GM12878 (cell line): ENCODE measurements at regions not wholly inside any gene's neighbourhood (a gene's known extent, or its start where the extent isn't known, plus 50 kb on each side); places are given as distances from the start of the nearest gene placed in this dataset.

Experiments
- ATAC-seq: fragments of 200-7000 bp; cut with Tn5 transposase; 3 replicates; pipeline ENCODE4 v1.9.1; 2020; ENCODE audit warnings: mild to moderate bottlenecking, moderate library complexity
- BruUV-seq: library from RNA; stranded (reverse); fragments of 400-500 nt; replicated peaks from 2 replicates; lab custom pipeline; 2021; lab: Mats Ljungman, UMichigan
- CTCF ChIA-PET: fragments of 300-600 bp; sonication (Branson Sonifier 250); formaldehyde crosslinking; extraction: SDS; loops from one replicate; lab custom pipeline; 2021; ENCODE audit warnings: inconsistent platforms; lab: Yijun Ruan, JAX
- POLR2A ChIA-PET: fragments of 350-600 bp; formaldehyde crosslinking; extraction: SDS; loops from one replicate; lab custom pipeline; 2021; ENCODE audit warnings: inconsistent platforms; lab: Charles Lee
- RAD21 ChIA-PET: fragments of 300-600 bp; sonication (Branson Sonifier 250); formaldehyde crosslinking; loops from one replicate; lab custom pipeline; 2023; ENCODE audit warnings: antibody characterized with exemption; ENCODE audit not compliant: unreplicated experiment; lab: Charles Lee
- SMC1A ChIA-PET: fragments of 300-600 bp; sonication (Branson Sonifier 250); formaldehyde crosslinking; loops from one replicate; lab custom pipeline; 2023; ENCODE audit not compliant: unreplicated experiment, uncharacterized antibody; lab: Charles Lee
- DNase-seq: peaks from one replicate; pipeline ENCODE4 v3.0.0-alpha.2; 2011; ENCODE audit warnings: low read depth, low spot score
- FAIRE-seq: peaks from 3 replicates; lab custom pipeline; 2011; peaks lifted over from hg19 to GRCh38; lab: Jason Lieb, UNC
- H2AFZ ChIP-seq: 2 replicates; pipeline ENCODE4 v1.6.0; 2011; ENCODE audit warnings: low read depth, low read length, control low read depth; ENCODE audit not compliant: control insufficient read depth
- H3K27ac ChIP-seq: 2 replicates; pipeline ENCODE4 v1.5.1; 2011; ENCODE audit warnings: control low read depth; ENCODE audit not compliant: control insufficient read depth, insufficient read depth
- H3K27me3 ChIP-seq, 2 experiments: replicated peaks in 1 of 2; 2 replicates each; pipeline versions ENCODE4 v1.6.0 to v1.6.1; 2011; ENCODE audit warnings: low read length in 1 of 2; ENCODE audit not compliant: control insufficient read depth in 2 of 2, insufficient read depth in 2 of 2
- H3K36me3 ChIP-seq, 2 experiments: 2 replicates each; pipeline ENCODE4 v1.5.1; 2011; ENCODE audit warnings: low read length in 1 of 2; ENCODE audit not compliant: control insufficient read depth in 2 of 2, insufficient read depth in 2 of 2
- H3K4me1 ChIP-seq: 2 replicates; pipeline ENCODE4 v1.6.1; 2011; ENCODE audit warnings: mild to moderate bottlenecking, low read length, moderate library complexity, mixed read lengths; ENCODE audit not compliant: control insufficient read depth, insufficient read depth
- H3K4me2 ChIP-seq: 2 replicates; pipeline ENCODE4 v1.6.0; 2011; ENCODE audit warnings: control low read depth; ENCODE audit not compliant: control insufficient read depth, insufficient read depth
- H3K4me3 ChIP-seq: fragments of 200-600 bp; sonication (generic); 2 replicates; pipeline ENCODE4 v1.5.1; 2016
- H3K79me2 ChIP-seq: 2 replicates; pipeline ENCODE4 v1.6.0; 2011; ENCODE audit warnings: low read length; ENCODE audit not compliant: control insufficient read depth, insufficient read depth
- H3K9ac ChIP-seq: 2 replicates; pipeline ENCODE4 v1.8.0; 2011; ENCODE audit warnings: low read length, control low read depth, mixed read lengths; ENCODE audit not compliant: control insufficient read depth, insufficient read depth
- H3K9me3 ChIP-seq: replicated peaks from 3 replicates; pipeline ENCODE4 v1.5.1; 2011; ENCODE audit warnings: mild to moderate bottlenecking, low read length; ENCODE audit not compliant: control insufficient read depth, insufficient read depth
- H4K20me1 ChIP-seq: 2 replicates; pipeline ENCODE4 v1.6.0; 2011; ENCODE audit not compliant: control insufficient read depth, insufficient read depth
- BRCA1 ChIP-seq: IDR thresholded peaks from 2 replicates; pipeline ENCODE4 v1.6.1; 2011; ENCODE audit warnings: low read depth, low read length, improper control_type of control experiment
- CBX3 ChIP-seq: fragments of 200-600 bp; sonication (generic); IDR thresholded peaks from 2 replicates; pipeline ENCODE4 v1.6.1; 2016; ENCODE audit warnings: low read depth, borderline replicate concordance
- CEBPB ChIP-seq, 2 experiments: fragments of 150-350 bp in 1 of 2; IDR thresholded peaks; 2 replicates each; pipeline ENCODE4 v1.6.1; 2012 to 2014; ENCODE audit warnings: low read depth in 2 of 2, low read length in 2 of 2, borderline replicate concordance in 1 of 2, inconsistent platforms in 1 of 2
- EP300 ChIP-seq, 2 experiments: fragments of 150-350 bp in 1 of 2; IDR thresholded peaks; 2 replicates each; pipeline ENCODE4 v1.6.1; 2011 to 2012; ENCODE audit warnings: low read depth in 2 of 2, low read length in 2 of 2, borderline replicate concordance in 1 of 2, improper control_type of control experiment in 1 of 2, inconsistent platforms in 1 of 2; ENCODE audit not compliant: control insufficient read depth in 1 of 2
- HDGF ChIP-seq: fragments of 450-650 bp; IDR thresholded peaks from 2 replicates; pipeline ENCODE4 v1.6.1; 2016; ENCODE audit warnings: antibody characterized with exemption
- IRF3 ChIP-seq: fragments of 450-650 bp; IDR thresholded peaks from 2 replicates; pipeline ENCODE4 v1.6.1; 2014; ENCODE audit warnings: mild to moderate bottlenecking
- IRF4 ChIP-seq: IDR thresholded peaks from 2 replicates; pipeline ENCODE4 v1.6.1; 2011; ENCODE audit warnings: low read depth, low read length
- IRF5 ChIP-seq: fragments of 450-650 bp; IDR thresholded peaks from 2 replicates; pipeline ENCODE4 v1.6.1; 2017; ENCODE audit warnings: borderline replicate concordance
- JUNB ChIP-seq: IDR thresholded peaks from 2 replicates; pipeline ENCODE4 v1.6.1; 2016; ENCODE audit warnings: antibody characterized with exemption, mild to moderate bottlenecking
- KLF5 ChIP-seq: fragments of 450-650 bp; IDR thresholded peaks from 2 replicates; pipeline ENCODE4 v1.6.1; 2014; ENCODE audit warnings: mild to moderate bottlenecking; ENCODE audit not compliant: partially characterized antibody
- MEF2B ChIP-seq: fragments of 450-650 bp; IDR thresholded peaks from 2 replicates; pipeline ENCODE4 v1.6.1; 2018; ENCODE audit warnings: mild to moderate bottlenecking, moderate library complexity; ENCODE audit not compliant: partially characterized antibody, poor library complexity, severe bottlenecking
- MXI1 ChIP-seq: fragments of 150-350 bp; IDR thresholded peaks from 2 replicates; pipeline ENCODE4 v1.6.1; 2011; ENCODE audit warnings: low read depth, mild to moderate bottlenecking, inconsistent platforms, low read length, improper control_type of control experiment
- NRF1 ChIP-seq: conservative IDR thresholded peaks from 2 replicates; pipeline ENCODE4 v1.6.1; 2011; ENCODE audit warnings: mild to moderate bottlenecking, low read depth, low read length, improper control_type of control experiment
- RUNX3 ChIP-seq: IDR thresholded peaks from 2 replicates; pipeline ENCODE4 v1.6.1; 2012; ENCODE audit warnings: low read length, inconsistent platforms
- SIX5 ChIP-seq: IDR thresholded peaks from 2 replicates; pipeline ENCODE4 v1.6.1; 2011; ENCODE audit warnings: mild to moderate bottlenecking, low read depth, low read length, moderate library complexity; ENCODE audit not compliant: severe bottlenecking
- SREBF2 ChIP-seq: IDR thresholded peaks from 2 replicates; pipeline ENCODE4 v1.6.1; 2012; ENCODE audit warnings: mild to moderate bottlenecking, low read length
- TCF12 ChIP-seq: IDR thresholded peaks from 2 replicates; pipeline ENCODE4 v1.6.1; 2011; ENCODE audit warnings: low read depth, mild to moderate bottlenecking, low read length
- TCF7 ChIP-seq: IDR thresholded peaks from 2 replicates; pipeline ENCODE4 v1.6.1; 2014; ENCODE audit warnings: antibody characterized with exemption, borderline replicate concordance
- WRNIP1 ChIP-seq: IDR thresholded peaks from 2 replicates; pipeline ENCODE4 v1.6.1; 2011; ENCODE audit warnings: low read depth, low read length, improper control_type of control experiment, borderline replicate concordance
- ZBED1 ChIP-seq: IDR thresholded peaks from 2 replicates; pipeline ENCODE4 v1.6.1; 2016; ENCODE audit warnings: borderline replicate concordance
- ZNF217 ChIP-seq: fragments of 450-650 bp; IDR thresholded peaks from 2 replicates; pipeline ENCODE4 v1.6.1; 2017; ENCODE audit warnings: antibody characterized with exemption, mild to moderate bottlenecking
- WGBS: methylation state at CpG from one replicate; pipeline ENCODE4 v1.1.6; 2016; ENCODE audit warnings: low lambda C conversion rate; ENCODE audit not compliant: insufficient replicate concordance, insufficient coverage; ENCODE audit errors: missing lambda C conversion rate; 5-methylcytosine and 5-hydroxymethylcytosine counted together
- in situ Hi-C: fragments of 300-500 bp; cut with MboI; formaldehyde crosslinking; loops from 9 replicates; pipeline ENCODE4 v1.14.3; 2018; ENCODE audit warnings: mixed read lengths
- intact Hi-C: fragments of 100-400 bp; cut with micrococcal nuclease; formaldehyde crosslinking; loops from one replicate; pipeline ENCODE4 v1.14.2; 2022; ENCODE audit not compliant: unreplicated experiment

GRCh38 chr2:128385365-128385764, 66.7 kb upstream of the HS6ST1 start:
- SMC1A ChIA-PET = no interaction called here

GRCh38 chr2:128386066-128386465, 67.4 kb upstream of the HS6ST1 start:
- ChIA-PET SMC1A (no interaction called here), POLR2A (no interaction called here), RAD21 (no interaction called here), CTCF (no interaction called here)
- Histone ChIP-seq H3K79me2 (no peaks in the 10 kb centered on the region), H3K27ac (no peak overlapping the region), H2AFZ (no peak overlapping the region), H3K4me2 (no peak overlapping the region), H3K9me3 (no peaks in the 10 kb centered on the region), H3K27me3 (peaks cover 0 to 3% of the 10 kb centered on the region in 2 experiments; a peak in 1 of 4 replicates), H3K4me3 (no peak overlapping the region), H3K4me1 (no peaks in the 10 kb centered on the region), H3K9ac (no peak overlapping the region), H4K20me1 (no peaks in the 10 kb centered on the region), H3K36me3 (no peaks in the 10 kb centered on the region)
- ATAC-seq (no peak), FAIRE-seq (no peak), DNase-seq (no peak)
- WGBS = 51% methylated on average over 14 of the region's 14 CpGs
- intact Hi-C loops (no loop called here), in situ Hi-C loops (no loop called here)
- BruUV-seq = no TSS peak
- TF ChIP-seq IRF4 = no peak
- TF ChIP-seq IRF5 = no peak
- TF ChIP-seq HDGF = no peak
- TF ChIP-seq JUNB = no peak
- TF ChIP-seq MEF2B = no peak
- no peak for TF ChIP-seq KLF5
- TF ChIP-seq IRF3 = no peak
- TF ChIP-seq CBX3 = no peak
- no peak for TF ChIP-seq WRNIP1
- no peak for TF ChIP-seq RUNX3
- no peak for TF ChIP-seq CEBPB (IDR thresholded peaks at IDR 0.05; ENCODE audit: borderline replicate concordance in 1 of 2, low read depth in 2 of 2, low read length in 2 of 2)
- no peak for TF ChIP-seq ZNF217

More at GRCh38 chr2:128385365-128385764, 66.7 kb upstream of the HS6ST1 start:
- Histone ChIP-seq H3K9ac (no peak overlapping the region), H3K36me3 (no peaks in the 10 kb centered on the region), H3K9me3 (no peaks in the 10 kb centered on the region), H4K20me1 (no peaks in the 10 kb centered on the region), H3K79me2 (no peaks in the 10 kb centered on the region), H3K4me3 (no peak overlapping the region), H3K4me2 (no peak overlapping the region), H3K27me3 (peaks cover 0 to 3% of the 10 kb centered on the region in 2 experiments; a peak in 1 of 4 replicates), H3K4me1 (no peaks in the 10 kb centered on the region), H2AFZ (no peak overlapping the region), H3K27ac (no peak overlapping the region)
- no TSS peak for BruUV-seq
- DNase-seq (no peak), FAIRE-seq (no peak), ATAC-seq (no peak)
- WGBS = 29% methylated on average over 7 of the region's 7 CpGs
- no peak for TF ChIP-seq TCF7
- no peak for TF ChIP-seq ZBED1
- no peak for TF ChIP-seq EP300 (IDR thresholded peaks at IDR 0.05; ENCODE audit: borderline replicate concordance in 1 of 2, control insufficient read depth in 1 of 2, low read depth in 2 of 2, low read length in 2 of 2)
- TF ChIP-seq TCF12 = no peak
- no peak for TF ChIP-seq MXI1
- no peak for TF ChIP-seq NRF1
- no peak for TF ChIP-seq BRCA1
- TF ChIP-seq SREBF2 = no peak
- TF ChIP-seq SIX5 = no peak
- in situ Hi-C loops = no loop called here
- intact Hi-C loops = no loop called here
- ChIA-PET RAD21 (no interaction called here), CTCF (no interaction called here), POLR2A (no interaction called here)
